Fibroblast of mammary gland (primary cell): ENCODE measurements at regions not wholly inside any gene's neighbourhood (a gene's known extent, or its start where the extent isn't known, plus 50 kb on each side); places are given as distances from the start of the nearest gene placed in this dataset.

Experiments
- DNase-seq: peaks from one replicate; pipeline ENCODE4 v3.0.0-alpha.2; 2010; ENCODE audit warnings: low read depth
- H3K4me3 ChIP-seq: 2 replicates; pipeline ENCODE4 v1.5.1; 2011; ENCODE audit warnings: low read depth, mild to moderate bottlenecking, low read length, moderate library complexity; ENCODE audit not compliant: control insufficient read depth
- CTCF ChIP-seq: conservative IDR thresholded peaks from 2 replicates; pipeline ENCODE4 v1.5.1; 2011; ENCODE audit warnings: low read depth, low read length, inconsistent platforms; ENCODE audit not compliant: control insufficient read depth, insufficient read depth

GRCh38 chr5:85288914-85289313, 904.2 kb upstream of the EDIL3 start:
- no peak for DNase-seq

DNA sequence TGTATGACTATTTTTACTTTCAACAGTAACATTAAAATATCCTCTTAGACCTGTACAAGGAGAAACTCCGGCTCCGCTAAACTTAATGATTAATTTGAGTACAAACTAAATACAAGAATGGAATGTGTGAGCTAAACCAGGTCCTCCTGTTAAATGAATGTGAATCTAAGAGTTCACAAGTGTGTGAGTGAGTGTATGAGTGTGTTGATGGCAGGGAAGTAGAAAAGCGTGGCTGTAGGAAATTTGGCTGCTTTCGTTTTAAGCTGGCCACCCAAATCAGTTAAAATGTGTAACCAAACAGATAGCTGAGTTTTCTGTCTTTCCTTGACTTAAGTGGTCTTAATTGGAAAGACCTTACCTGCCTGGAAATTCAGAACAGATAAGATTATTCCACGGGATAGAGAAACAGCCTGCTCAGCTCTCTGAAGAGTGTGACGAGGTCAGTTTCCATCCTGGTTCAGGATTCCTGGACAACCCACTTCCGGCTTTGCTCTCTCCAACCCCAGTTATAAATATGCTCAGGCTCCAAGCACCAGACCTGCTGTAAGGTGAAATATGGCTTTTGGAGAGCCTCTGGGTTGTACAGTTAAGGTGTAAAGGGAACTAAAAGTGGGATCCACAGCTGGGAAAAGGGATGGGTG, 908.6 kb upstream of the EDIL3 start:
- peak; percentile 11 for DNase-seq
- no peak for TF ChIP-seq CTCF
- no peak overlapping the region for H3K4me3 ChIP-seq

More at GRCh38 chr5:85288914-85289313, 904.2 kb upstream of the EDIL3 start:
- H3K4me3 ChIP-seq = no peak overlapping the region
- no peak for TF ChIP-seq CTCF

GRCh38 chr5:85304524-85304923, 919.8 kb upstream of the EDIL3 start:
- no peak for TF ChIP-seq CTCF
- no peak for DNase-seq
- no peak overlapping the region for H3K4me3 ChIP-seq

DNA sequence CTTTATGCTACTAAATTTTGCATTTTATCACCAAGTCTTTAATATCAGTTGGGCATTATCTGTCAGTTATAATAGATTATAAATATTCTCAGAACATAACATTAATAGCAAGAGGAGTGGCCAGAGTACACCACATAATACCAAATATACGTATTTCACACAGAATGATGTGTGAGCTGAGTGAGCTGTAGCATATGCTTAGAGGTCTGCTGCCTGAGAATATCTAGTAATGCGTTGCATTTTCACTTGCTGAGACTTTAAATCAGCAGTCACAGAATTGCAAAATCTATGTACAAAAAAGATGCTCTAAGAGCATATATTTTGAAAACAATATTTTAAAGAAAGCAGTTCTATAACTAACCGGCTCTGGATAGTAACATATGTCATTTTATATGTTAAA, 921.1 kb upstream of the EDIL3 start:
- no peak overlapping the region for H3K4me3 ChIP-seq
- DNase-seq = no peak
- no peak for TF ChIP-seq CTCF

GRCh38 chr5:85311536-85311935, 926.9 kb upstream of the EDIL3 start:
- no peak for DNase-seq
- no peak for TF ChIP-seq CTCF

DNA sequence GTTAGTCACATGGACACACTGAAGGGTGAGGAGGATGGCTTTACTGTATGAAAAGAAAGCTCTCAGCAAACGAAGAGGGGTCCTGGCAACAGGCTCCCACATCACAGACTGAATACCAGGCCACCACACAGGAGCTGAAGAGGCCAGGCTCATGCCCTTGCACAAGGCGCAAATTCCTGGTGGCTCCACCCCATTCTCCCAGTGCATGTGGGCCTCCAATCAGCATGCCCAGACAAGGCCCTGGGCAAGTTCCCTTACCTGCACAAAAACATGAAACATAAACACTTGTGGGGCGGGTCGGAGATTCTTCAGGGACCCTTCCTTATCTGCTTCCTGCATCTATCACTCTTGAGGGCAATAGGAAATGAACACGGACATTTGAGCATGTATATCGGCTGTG, 935.8 kb upstream of the EDIL3 start:
- no peak for DNase-seq
- H3K4me3 ChIP-seq = no peak overlapping the region
- TF ChIP-seq CTCF = no peak

More at GRCh38 chr5:85311536-85311935, 926.9 kb upstream of the EDIL3 start:
- H3K4me3 ChIP-seq = no peak overlapping the region

DNA sequence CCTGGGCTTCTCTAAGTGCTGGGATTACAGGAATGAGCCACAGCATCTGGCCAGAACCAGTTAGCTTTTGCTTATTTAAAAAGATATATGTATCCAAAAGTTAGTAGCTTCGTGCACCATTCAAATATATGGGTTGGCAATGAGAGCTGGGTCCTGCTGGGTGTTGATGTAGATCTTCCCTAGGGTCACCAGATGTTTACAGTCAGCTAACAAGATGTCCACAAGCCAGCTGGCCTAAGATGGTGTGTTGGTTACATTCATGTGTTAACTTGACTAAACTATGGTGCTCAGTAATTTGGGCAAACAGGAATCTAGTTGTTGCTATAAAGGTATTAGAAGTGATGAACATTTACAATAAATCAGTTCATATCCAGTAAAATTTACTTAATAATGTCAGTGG, 948.6 kb upstream of the EDIL3 start:
- TF ChIP-seq CTCF = no peak
- no peak overlapping the region for H3K4me3 ChIP-seq
- no peak for DNase-seq
